ENCODE measurements at regions not wholly inside any gene's neighbourhood (a gene's known extent, or its start where the extent isn't known, plus 50 kb on each side); places are given as distances from the start of the nearest gene placed in this dataset.

DNA sequence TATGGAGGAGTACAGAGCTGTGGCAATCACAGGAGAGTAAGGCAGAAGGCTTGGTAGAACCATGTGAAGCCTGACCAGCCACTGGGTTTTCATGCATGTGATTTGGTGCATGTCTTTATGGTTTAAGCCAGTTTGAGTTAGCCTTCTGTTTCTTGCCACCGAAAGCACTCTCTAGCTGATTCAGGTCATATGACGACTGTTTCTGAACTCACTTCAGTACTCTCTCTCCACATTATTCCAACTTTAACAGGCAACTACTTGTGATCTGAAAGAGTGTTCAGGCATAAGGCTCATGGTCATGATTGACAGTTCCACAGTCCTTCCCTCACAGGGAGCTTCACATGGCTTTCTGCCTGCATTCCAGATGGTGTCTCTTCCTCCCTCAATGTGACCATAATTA, 63.3 kb upstream of the TAB2 start:
- no peaks in the 10 kb centered on the region for H3K36me3 ChIP-seq (ENCODE audit: insufficient read depth, low read length, poor library complexity, severe bottlenecking)
- BruUV-seq (replicated peaks) = no TSS peak
- H3K4me3 ChIP-seq (ENCODE audit: low read depth, low read length, poor library complexity, severe bottlenecking) = no peak overlapping the region
- TF ChIP-seq, protein P1, sequence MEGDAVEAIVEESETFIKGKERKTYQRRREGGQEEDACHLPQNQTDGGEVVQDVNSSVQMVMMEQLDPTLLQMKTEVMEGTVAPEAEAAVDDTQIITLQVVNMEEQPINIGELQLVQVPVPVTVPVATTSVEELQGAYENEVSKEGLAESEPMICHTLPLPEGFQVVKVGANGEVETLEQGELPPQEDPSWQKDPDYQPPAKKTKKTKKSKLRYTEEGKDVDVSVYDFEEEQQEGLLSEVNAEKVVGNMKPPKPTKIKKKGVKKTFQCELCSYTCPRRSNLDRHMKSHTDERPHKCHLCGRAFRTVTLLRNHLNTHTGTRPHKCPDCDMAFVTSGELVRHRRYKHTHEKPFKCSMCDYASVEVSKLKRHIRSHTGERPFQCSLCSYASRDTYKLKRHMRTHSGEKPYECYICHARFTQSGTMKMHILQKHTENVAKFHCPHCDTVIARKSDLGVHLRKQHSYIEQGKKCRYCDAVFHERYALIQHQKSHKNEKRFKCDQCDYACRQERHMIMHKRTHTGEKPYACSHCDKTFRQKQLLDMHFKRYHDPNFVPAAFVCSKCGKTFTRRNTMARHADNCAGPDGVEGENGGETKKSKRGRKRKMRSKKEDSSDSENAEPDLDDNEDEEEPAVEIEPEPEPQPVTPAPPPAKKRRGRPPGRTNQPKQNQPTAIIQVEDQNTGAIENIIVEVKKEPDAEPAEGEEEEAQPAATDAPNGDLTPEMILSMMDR (conservative IDR thresholded peaks at IDR 0.05; ENCODE audit: low read depth, low read length) = no peak
- TF ChIP-seq EZH2 (IDR thresholded peaks at IDR 0.05; ENCODE audit: borderline replicate concordance, low read depth, low read length, poor library complexity, severe bottlenecking) = no peak
- ChIA-PET POLR2A (ENCODE audit: low non-redundant PET) (no interaction called here), CTCF (no interaction called here)
- no peaks in the 10 kb centered on the region for H3K4me1 ChIP-seq (ENCODE audit: insufficient read depth, low read length, poor library complexity, severe bottlenecking)
- H3K27ac ChIP-seq (ENCODE audit: low read depth, low read length, poor library complexity, severe bottlenecking) = no peak overlapping the region
- intact Hi-C loops (cut with micrococcal nuclease; ENCODE audit: unreplicated experiment) = no loop called here
- no peaks in the 10 kb centered on the region for H3K9me3 ChIP-seq (ENCODE audit: low read depth, low read length, poor library complexity, severe bottlenecking)
- no peaks in the 10 kb centered on the region for H3K27me3 ChIP-seq (replicated peaks; ENCODE audit: insufficient read depth, low read depth, low read length, poor library complexity)
- no peak for DNase-seq (ENCODE audit: low spot score)

DNA sequence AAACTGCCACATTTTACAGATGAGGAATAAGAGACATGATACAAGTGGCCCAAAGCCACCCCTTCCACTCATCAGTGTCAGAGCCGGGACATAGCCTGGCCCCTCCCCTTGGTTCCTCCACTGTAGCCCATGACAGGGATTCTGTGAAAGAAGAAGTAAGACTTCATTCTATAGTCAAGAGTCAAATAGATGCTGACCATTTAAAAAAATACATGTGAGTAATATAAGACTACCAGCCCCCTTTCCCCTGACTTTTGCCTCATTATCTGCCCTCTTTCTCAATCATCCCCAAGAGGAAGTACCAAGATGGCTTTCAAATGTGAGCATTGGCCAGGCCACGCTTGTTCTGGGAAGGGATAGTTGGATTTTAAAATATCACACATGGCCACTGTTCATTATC, 57.8 kb upstream of the TAB2 start:
- ChIA-PET POLR2A (ENCODE audit: low non-redundant PET) (no interaction called here), CTCF (no interaction called here)
- Histone ChIP-seq H3K9me3 (ENCODE audit: low read depth, low read length, poor library complexity, severe bottlenecking) (no peaks in the 10 kb centered on the region), H3K4me1 (ENCODE audit: insufficient read depth, low read length, poor library complexity, severe bottlenecking) (no peaks in the 10 kb centered on the region), H3K27ac (ENCODE audit: low read depth, low read length, poor library complexity, severe bottlenecking) (no peak overlapping the region), H3K4me3 (ENCODE audit: low read depth, low read length, poor library complexity, severe bottlenecking) (no peak overlapping the region), H3K27me3 (replicated peaks; ENCODE audit: insufficient read depth, low read depth, low read length, poor library complexity) (no peaks in the 10 kb centered on the region), H3K36me3 (ENCODE audit: insufficient read depth, low read length, poor library complexity, severe bottlenecking) (no peaks in the 10 kb centered on the region)
- BruUV-seq (replicated peaks) = no TSS peak
- intact Hi-C loops (cut with micrococcal nuclease; ENCODE audit: unreplicated experiment) = no loop called here
- TF ChIP-seq, protein P1 (conservative IDR thresholded peaks at IDR 0.05; ENCODE audit: low read depth, low read length) = no peak
- TF ChIP-seq EZH2 (IDR thresholded peaks at IDR 0.05; ENCODE audit: borderline replicate concordance, low read depth, low read length, poor library complexity, severe bottlenecking) = no peak
- no peak for DNase-seq (ENCODE audit: low spot score)

DNA sequence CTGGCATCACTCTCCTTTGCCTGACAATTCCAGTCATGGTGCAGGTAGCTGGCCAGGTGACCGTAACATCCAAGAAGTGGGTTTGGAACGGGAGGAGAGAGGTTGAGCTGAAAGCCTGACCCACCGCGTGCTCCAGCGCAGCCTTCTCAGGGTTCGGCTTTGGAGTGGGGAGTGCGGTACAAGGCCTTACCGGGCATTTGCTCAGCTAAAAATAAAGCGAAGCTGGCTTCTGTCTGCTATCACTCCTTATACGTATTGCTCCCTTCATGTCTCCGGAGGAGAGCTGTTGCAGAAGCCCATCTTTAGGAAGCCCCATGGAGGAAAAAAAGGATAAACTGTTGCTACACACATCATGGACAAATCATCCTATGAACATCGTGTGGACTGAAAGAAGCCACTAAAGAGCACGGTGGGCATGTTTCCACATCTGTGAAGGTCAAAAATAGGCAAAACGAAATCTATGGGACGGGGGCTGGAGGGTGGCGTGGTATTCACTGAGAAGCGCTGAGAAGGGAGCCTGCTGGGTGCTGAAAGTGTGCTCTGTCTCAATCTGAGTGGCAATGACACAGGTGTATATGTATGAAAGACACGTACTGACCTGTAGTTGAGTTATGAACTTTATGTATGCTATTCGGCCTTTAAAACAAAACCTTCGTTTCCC, 57.2 kb upstream of the TAB2 start:
- intact Hi-C loops (cut with micrococcal nuclease; ENCODE audit: unreplicated experiment) = no loop called here
- no peaks in the 10 kb centered on the region for H3K9me3 ChIP-seq (ENCODE audit: low read depth, low read length, poor library complexity, severe bottlenecking)
- TF ChIP-seq EZH2 (IDR thresholded peaks at IDR 0.05; ENCODE audit: borderline replicate concordance, low read depth, low read length, poor library complexity, severe bottlenecking) = no peak
- TF ChIP-seq, protein P1 (conservative IDR thresholded peaks at IDR 0.05; ENCODE audit: low read depth, low read length) = no peak
- H3K36me3 ChIP-seq (ENCODE audit: insufficient read depth, low read length, poor library complexity, severe bottlenecking) = no peaks in the 10 kb centered on the region
- ChIA-PET POLR2A (ENCODE audit: low non-redundant PET) (no interaction called here), CTCF (no interaction called here)
- no peaks in the 10 kb centered on the region for H3K27me3 ChIP-seq (replicated peaks; ENCODE audit: insufficient read depth, low read depth, low read length, poor library complexity)
- H3K4me1 ChIP-seq (ENCODE audit: insufficient read depth, low read length, poor library complexity, severe bottlenecking) = no peaks in the 10 kb centered on the region
- H3K4me3 ChIP-seq (ENCODE audit: low read depth, low read length, poor library complexity, severe bottlenecking) = no peak overlapping the region
- H3K27ac ChIP-seq (ENCODE audit: low read depth, low read length, poor library complexity, severe bottlenecking) = no peak overlapping the region
- BruUV-seq (replicated peaks) = no TSS peak
- no peak for DNase-seq (ENCODE audit: low spot score)
